ENCODE measurements at regions not wholly inside any gene's neighbourhood (a gene's known extent, or its start where the extent isn't known, plus 50 kb on each side); places are given as distances from the start of the nearest gene placed in this dataset.

DNA sequence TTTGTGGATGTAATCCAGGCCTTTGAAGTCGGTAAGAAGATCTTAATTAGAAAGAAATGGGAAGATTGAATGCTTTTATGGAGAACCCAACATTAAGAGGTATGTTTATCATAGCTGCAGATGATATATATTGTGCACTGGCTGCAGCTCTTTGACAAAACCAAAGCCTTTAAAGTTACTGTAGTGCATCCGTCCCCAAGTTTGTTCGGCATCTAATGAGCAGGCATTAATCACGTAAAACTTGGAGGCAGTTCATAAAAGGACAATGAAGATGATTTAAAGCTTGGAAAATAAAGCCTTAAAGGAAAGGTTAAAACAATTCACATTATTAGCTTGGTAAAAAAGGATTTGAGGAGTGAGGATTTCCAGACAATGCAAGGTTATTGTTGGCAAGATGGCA, 150.8 kb upstream of the ARX start:
- 39% methylated on average over 4 of the region's 4 CpGs for WGBS (ENCODE audit: insufficient coverage, insufficient replicate concordance, low lambda C conversion rate, missing lambda C conversion rate)
- ChIA-PET RAD21 (ENCODE audit: unreplicated experiment) (no interaction called here), POLR2A (no interaction called here), SMC1A (ENCODE audit: uncharacterized antibody, unreplicated experiment) (no interaction called here), CTCF (interaction anchor here (1.5 kb wide), 1 partner anchor 9 kb away, joined by 4 read pairs; no protein-coding TSS in a partner anchor)
- in situ Hi-C loops (cut with MboI) = no loop called here
- no peaks in the 10 kb centered on the region for H3K9me3 ChIP-seq (replicated peaks; ENCODE audit: control insufficient read depth, insufficient read depth, low read length)
- H3K36me3 ChIP-seq (ENCODE audit: control insufficient read depth in 2 of 2, insufficient read depth in 2 of 2, low read length in 1 of 2) = no peaks in the 10 kb centered on the region
- no peak overlapping the region for H3K9ac ChIP-seq (ENCODE audit: control insufficient read depth, insufficient read depth, low read length)
- no peak for DNase-seq (ENCODE audit: low read depth, low spot score)
- H3K79me2 ChIP-seq (ENCODE audit: control insufficient read depth, insufficient read depth, low read length) = no peaks in the 10 kb centered on the region
- no peaks in the 10 kb centered on the region for H3K4me1 ChIP-seq (ENCODE audit: control insufficient read depth, insufficient read depth, low read length)
- H3K4me2 ChIP-seq (ENCODE audit: control insufficient read depth, insufficient read depth) = no peak overlapping the region
- FAIRE-seq = no peak
- ATAC-seq = no peak
- no TSS peak for BruUV-seq (replicated peaks)
- H3K27me3 ChIP-seq (replicated peaks in 1 of 2; ENCODE audit: control insufficient read depth in 2 of 2, insufficient read depth in 2 of 2, low read length in 1 of 2) = no peaks in the 10 kb centered on the region
- H3K27ac ChIP-seq (ENCODE audit: control insufficient read depth, insufficient read depth) = no peak overlapping the region
- H4K20me1 ChIP-seq (ENCODE audit: control insufficient read depth, insufficient read depth) = no peaks in the 10 kb centered on the region
- no peak for TF ChIP-seq JUNB (IDR thresholded peaks at IDR 0.05)
- no peak overlapping the region for H2AFZ ChIP-seq (ENCODE audit: control insufficient read depth, low read depth, low read length)
- intact Hi-C loops (cut with micrococcal nuclease; ENCODE audit: unreplicated experiment) = no loop called here
- no peak overlapping the region for H3K4me3 ChIP-seq

DNA sequence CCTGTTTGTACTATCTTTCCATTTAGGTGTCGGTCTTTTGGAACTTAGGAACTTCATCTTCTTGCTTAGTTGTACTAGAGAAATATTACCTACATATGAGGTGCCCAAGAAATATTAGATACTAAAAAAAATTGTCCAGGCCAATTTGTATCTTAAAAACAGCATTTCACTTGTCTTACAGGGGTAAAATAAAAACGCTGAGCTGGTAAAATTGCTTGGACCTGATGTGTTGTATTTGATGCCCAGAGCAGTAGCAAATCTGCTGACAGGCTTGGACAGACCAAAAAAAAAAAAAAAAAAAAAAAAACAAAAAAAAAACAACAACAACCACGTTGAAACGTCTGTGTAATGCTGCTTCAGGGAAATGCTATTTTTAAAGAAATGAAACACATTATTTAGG, 150.4 kb upstream of the ARX start:
- Histone ChIP-seq H3K9ac (ENCODE audit: control insufficient read depth, insufficient read depth, low read length) (no peak overlapping the region), H3K4me3 (no peak overlapping the region), H3K27ac (ENCODE audit: control insufficient read depth, insufficient read depth) (no peak overlapping the region), H3K9me3 (replicated peaks; ENCODE audit: control insufficient read depth, insufficient read depth, low read length) (no peaks in the 10 kb centered on the region), H3K4me2 (ENCODE audit: control insufficient read depth, insufficient read depth) (no peak overlapping the region), H3K4me1 (ENCODE audit: control insufficient read depth, insufficient read depth, low read length) (no peaks in the 10 kb centered on the region), H3K79me2 (ENCODE audit: control insufficient read depth, insufficient read depth, low read length) (no peaks in the 10 kb centered on the region), H3K27me3 (replicated peaks in 1 of 2; ENCODE audit: control insufficient read depth in 2 of 2, insufficient read depth in 2 of 2, low read length in 1 of 2) (no peaks in the 10 kb centered on the region), H4K20me1 (ENCODE audit: control insufficient read depth, insufficient read depth) (no peaks in the 10 kb centered on the region), H2AFZ (ENCODE audit: control insufficient read depth, low read depth, low read length) (no peak overlapping the region), H3K36me3 (ENCODE audit: control insufficient read depth in 2 of 2, insufficient read depth in 2 of 2, low read length in 1 of 2) (no peaks in the 10 kb centered on the region)
- DNase-seq (ENCODE audit: low read depth, low spot score) (no peak), ATAC-seq (no peak), FAIRE-seq (no peak)
- WGBS (ENCODE audit: insufficient coverage, insufficient replicate concordance, low lambda C conversion rate, missing lambda C conversion rate) = 1% methylated on average over 4 of the region's 4 CpGs
- intact Hi-C loops (cut with micrococcal nuclease; ENCODE audit: unreplicated experiment) = no loop called here
- POLR2A ChIA-PET = no interaction called here
- in situ Hi-C loops (cut with MboI) = no loop called here
- CTCF ChIA-PET = interaction anchor here (1.5 kb wide), 1 partner anchor 9 kb away, joined by 4 read pairs; no protein-coding TSS in a partner anchor
- SMC1A ChIA-PET (ENCODE audit: uncharacterized antibody, unreplicated experiment) = no interaction called here
- RAD21 ChIA-PET (ENCODE audit: unreplicated experiment) = interaction anchor here (0.6 kb wide), 1 partner anchor 1084 kb away, joined by 3 read pairs; no protein-coding TSS in a partner anchor
- BruUV-seq (replicated peaks) = no TSS peak
- TF ChIP-seq CREM (IDR thresholded peaks at IDR 0.05; ENCODE audit: low read depth) = no peak
- no peak for TF ChIP-seq ZNF207 (IDR thresholded peaks at IDR 0.05; ENCODE audit: borderline replicate concordance)
- TF ChIP-seq ZSCAN29 (IDR thresholded peaks at IDR 0.05) = no peak
- TF ChIP-seq, protein P1, sequence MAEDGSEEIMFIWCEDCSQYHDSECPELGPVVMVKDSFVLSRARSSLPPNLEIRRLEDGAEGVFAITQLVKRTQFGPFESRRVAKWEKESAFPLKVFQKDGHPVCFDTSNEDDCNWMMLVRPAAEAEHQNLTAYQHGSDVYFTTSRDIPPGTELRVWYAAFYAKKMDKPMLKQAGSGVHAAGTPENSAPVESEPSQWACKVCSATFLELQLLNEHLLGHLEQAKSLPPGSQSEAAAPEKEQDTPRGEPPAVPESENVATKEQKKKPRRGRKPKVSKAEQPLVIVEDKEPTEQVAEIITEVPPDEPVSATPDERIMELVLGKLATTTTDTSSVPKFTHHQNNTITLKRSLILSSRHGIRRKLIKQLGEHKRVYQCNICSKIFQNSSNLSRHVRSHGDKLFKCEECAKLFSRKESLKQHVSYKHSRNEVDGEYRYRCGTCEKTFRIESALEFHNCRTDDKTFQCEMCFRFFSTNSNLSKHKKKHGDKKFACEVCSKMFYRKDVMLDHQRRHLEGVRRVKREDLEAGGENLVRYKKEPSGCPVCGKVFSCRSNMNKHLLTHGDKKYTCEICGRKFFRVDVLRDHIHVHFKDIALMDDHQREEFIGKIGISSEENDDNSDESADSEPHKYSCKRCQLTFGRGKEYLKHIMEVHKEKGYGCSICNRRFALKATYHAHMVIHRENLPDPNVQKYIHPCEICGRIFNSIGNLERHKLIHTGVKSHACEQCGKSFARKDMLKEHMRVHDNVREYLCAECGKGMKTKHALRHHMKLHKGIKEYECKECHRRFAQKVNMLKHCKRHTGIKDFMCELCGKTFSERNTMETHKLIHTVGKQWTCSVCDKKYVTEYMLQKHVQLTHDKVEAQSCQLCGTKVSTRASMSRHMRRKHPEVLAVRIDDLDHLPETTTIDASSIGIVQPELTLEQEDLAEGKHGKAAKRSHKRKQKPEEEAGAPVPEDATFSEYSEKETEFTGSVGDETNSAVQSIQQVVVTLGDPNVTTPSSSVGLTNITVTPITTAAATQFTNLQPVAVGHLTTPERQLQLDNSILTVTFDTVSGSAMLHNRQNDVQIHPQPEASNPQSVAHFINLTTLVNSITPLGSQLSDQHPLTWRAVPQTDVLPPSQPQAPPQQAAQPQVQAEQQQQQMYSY (CRISPR knock-in tag; IDR thresholded peaks at IDR 0.05) = no peak
- no peak for TF ChIP-seq RCOR1 (conservative IDR thresholded peaks at IDR 0.05; ENCODE audit: low read depth, low read length)
- TF ChIP-seq STAT3 (IDR thresholded peaks at IDR 0.05; ENCODE audit: low read depth, low read length) = no peak
- no peak for TF ChIP-seq MYB (IDR thresholded peaks at IDR 0.05; ENCODE audit: borderline replicate concordance, low read depth, low read length)
- TF ChIP-seq PML (IDR thresholded peaks at IDR 0.05; ENCODE audit: low read length) = no peak
- no peak for TF ChIP-seq MEF2A (IDR thresholded peaks at IDR 0.05; ENCODE audit: insufficient read depth, low read depth, low read length)
- TF ChIP-seq, protein P2, sequence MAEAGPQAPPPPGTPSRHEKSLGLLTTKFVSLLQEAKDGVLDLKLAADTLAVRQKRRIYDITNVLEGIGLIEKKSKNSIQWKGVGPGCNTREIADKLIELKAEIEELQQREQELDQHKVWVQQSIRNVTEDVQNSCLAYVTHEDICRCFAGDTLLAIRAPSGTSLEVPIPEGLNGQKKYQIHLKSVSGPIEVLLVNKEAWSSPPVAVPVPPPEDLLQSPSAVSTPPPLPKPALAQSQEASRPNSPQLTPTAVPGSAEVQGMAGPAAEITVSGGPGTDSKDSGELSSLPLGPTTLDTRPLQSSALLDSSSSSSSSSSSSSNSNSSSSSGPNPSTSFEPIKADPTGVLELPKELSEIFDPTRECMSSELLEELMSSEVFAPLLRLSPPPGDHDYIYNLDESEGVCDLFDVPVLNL (IDR thresholded peaks at IDR 0.05; ENCODE audit: low read depth, low read length) = no peak
- TF ChIP-seq SP1 (IDR thresholded peaks at IDR 0.05; ENCODE audit: low read depth, low read length) = no peak
